ENCODE measurements at regions not wholly inside any gene's neighbourhood (a gene's known extent, or its start where the extent isn't known, plus 50 kb on each side); places are given as distances from the start of the nearest gene placed in this dataset.
"Not testable (repeated sequence)": the region's sequence is repeated elsewhere in the genome, so short reads cannot be mapped to it uniquely, and the experiment has no call there.

- DNase-seq (ENCODE audit: low read depth in 2 of 2) = no peak
Observed at GRCh38 chr20:19893356-19893755, 123.8 kb upstream of the NAA20 start.

GRCh38 chr20:19895761-19896160, 121.4 kb upstream of the NAA20 start:
- DNase-seq (ENCODE audit: low read depth in 2 of 2) = no peak

- no peak for DNase-seq (ENCODE audit: low read depth in 2 of 2)
Observed at GRCh38 chr20:19897891-19898290, 119.3 kb upstream of the NAA20 start.

- no peak for DNase-seq (ENCODE audit: low read depth in 2 of 2)
Observed at GRCh38 chr20:19901226-19901625, 115.9 kb upstream of the NAA20 start.

- DNase-seq (ENCODE audit: low read depth in 2 of 2) = no peak
Observed at GRCh38 chr20:19903168-19903811, 113.9 kb upstream of the NAA20 start.

- no peak for DNase-seq (ENCODE audit: low read depth in 2 of 2)
Observed at GRCh38 chr20:19907326-19908056, 109.7 kb upstream of the NAA20 start.

GRCh38 chr20:19908576-19908975, 108.6 kb upstream of the NAA20 start:
- no peak for DNase-seq (ENCODE audit: low read depth in 2 of 2)

GRCh38 chr20:19909725-19910124, 107.4 kb upstream of the NAA20 start:
- DNase-seq (ENCODE audit: low read depth in 2 of 2) = no peak

- DNase-seq (ENCODE audit: low read depth in 2 of 2) = no peak
Observed at GRCh38 chr20:19911810-19912382, 105.3 kb upstream of the NAA20 start.

- DNase-seq (ENCODE audit: low read depth in 2 of 2) = no peak
Observed at GRCh38 chr20:19913349-19913748, 103.8 kb upstream of the NAA20 start.

- no peak for DNase-seq (ENCODE audit: low read depth in 2 of 2)
Observed at GRCh38 chr20:19913927-19914614, 103.1 kb upstream of the NAA20 start.

GRCh38 chr20:19915111-19915798, 101.9 kb upstream of the NAA20 start:
- no peak for DNase-seq (ENCODE audit: low read depth in 2 of 2)

GRCh38 chr20:19916531-19917485, 100.4 kb upstream of the NAA20 start:
- DNase-seq (ENCODE audit: low read depth in 2 of 2) = no peak

- no peak for DNase-seq (ENCODE audit: low read depth in 2 of 2)
Observed at GRCh38 chr20:19918965-19919329, 98.2 kb upstream of the NAA20 start.

GRCh38 chr20:19920381-19921138, 96.6 kb upstream of the NAA20 start:
- no peak for DNase-seq (ENCODE audit: low read depth in 2 of 2)

- no peak for DNase-seq (ENCODE audit: low read depth in 2 of 2)
Observed at GRCh38 chr20:19921284-19921793, 95.8 kb upstream of the NAA20 start.

GRCh38 chr20:19921829-19922228, 95.3 kb upstream of the NAA20 start:
- not testable (repeated sequence) for DNase-seq (ENCODE audit: low read depth in 2 of 2)

- DNase-seq (ENCODE audit: low read depth in 2 of 2) = no peak
Observed at GRCh38 chr20:19922716-19923115, 94.4 kb upstream of the NAA20 start.

- DNase-seq (ENCODE audit: low read depth in 2 of 2) = no peak
Observed at GRCh38 chr20:19923762-19924161, 93.4 kb upstream of the NAA20 start.

- DNase-seq (ENCODE audit: low read depth in 2 of 2) = no peak
Observed at GRCh38 chr20:19924255-19924654, 92.9 kb upstream of the NAA20 start.

All from stimulated activated CD4-positive, alpha-beta T cell treated with anti-CD3 and anti-CD28 coated beads, Interleukin-12 subunit alpha, Interleukin-12 subunit beta, amount 100 ng/mL, for 24 hours (primary cell).